ENCODE measurements at regions not wholly inside any gene's neighbourhood (a gene's known extent, or its start where the extent isn't known, plus 50 kb on each side); places are given as distances from the start of the nearest gene placed in this dataset.

DNA sequence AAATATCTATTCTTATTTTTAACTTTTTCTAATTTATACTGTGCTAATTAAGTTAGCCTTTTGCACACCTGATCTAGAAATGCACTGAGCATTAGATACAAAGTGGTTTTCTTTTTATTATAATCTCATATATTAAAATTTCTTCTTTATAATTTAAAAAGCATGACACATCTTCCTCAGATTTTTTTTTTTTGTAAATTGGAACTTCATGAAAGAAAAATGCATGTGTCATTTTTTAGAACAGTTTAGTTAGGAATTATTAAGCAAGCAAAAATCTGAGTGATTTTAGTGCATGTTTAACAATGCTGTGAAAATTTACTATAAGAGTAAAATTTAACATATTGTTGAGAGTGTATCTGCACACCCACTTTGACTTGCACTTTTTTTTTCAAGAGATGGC, 367.9 kb downstream of the TFEC start:
- no peak for DNase-seq
- Histone ChIP-seq H3K4me1 (ENCODE audit: control insufficient read depth, insufficient read depth, low read length, poor library complexity, severe bottlenecking) (no peaks in the 10 kb centered on the region), H3K36me3 (ENCODE audit: control insufficient read depth, insufficient read depth, low read length) (no peaks in the 10 kb centered on the region), H3K27ac (ENCODE audit: insufficient read depth, low read length, poor library complexity, severe bottlenecking) (no peak overlapping the region), H3K27me3 (replicated peaks; ENCODE audit: control insufficient read depth, insufficient read depth, low read length, poor library complexity, severe bottlenecking) (no peaks in the 10 kb centered on the region), H3K4me3 (ENCODE audit: insufficient read depth, low read depth, low read length, poor library complexity, severe bottlenecking) (no peak overlapping the region), H3K9me3 (ENCODE audit: control insufficient read depth, low read length) (no peaks in the 10 kb centered on the region)

DNA sequence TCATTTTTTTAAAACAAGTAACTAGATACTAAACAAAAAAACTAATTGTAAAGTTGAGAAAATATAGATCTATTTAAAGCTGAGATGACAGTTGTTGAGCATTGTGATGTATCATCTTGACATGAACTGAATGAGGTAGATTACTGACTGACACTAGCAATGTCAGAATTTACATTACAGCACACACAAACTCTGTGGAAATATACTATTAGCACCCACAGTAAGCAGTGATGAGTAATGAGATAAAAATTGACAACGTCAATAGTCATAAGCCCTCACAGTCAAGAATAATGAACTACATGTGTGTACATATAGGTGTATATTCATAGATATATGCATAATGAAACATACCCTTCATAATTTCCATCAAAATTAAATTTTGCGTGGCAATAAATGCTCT, 368.4 kb downstream of the TFEC start:
- no peak overlapping the region for H3K27ac ChIP-seq (ENCODE audit: insufficient read depth, low read length, poor library complexity, severe bottlenecking)
- no peak overlapping the region for H3K4me3 ChIP-seq (ENCODE audit: insufficient read depth, low read depth, low read length, poor library complexity, severe bottlenecking)
- H3K27me3 ChIP-seq (replicated peaks; ENCODE audit: control insufficient read depth, insufficient read depth, low read length, poor library complexity, severe bottlenecking): no peaks in the 10 kb centered on the region
- H3K36me3 ChIP-seq (ENCODE audit: control insufficient read depth, insufficient read depth, low read length): no peaks in the 10 kb centered on the region
- H3K9me3 ChIP-seq (ENCODE audit: control insufficient read depth, low read length): no peaks in the 10 kb centered on the region
- DNase-seq: no peak
- H3K4me1 ChIP-seq (ENCODE audit: control insufficient read depth, insufficient read depth, low read length, poor library complexity, severe bottlenecking): no peaks in the 10 kb centered on the region

DNA sequence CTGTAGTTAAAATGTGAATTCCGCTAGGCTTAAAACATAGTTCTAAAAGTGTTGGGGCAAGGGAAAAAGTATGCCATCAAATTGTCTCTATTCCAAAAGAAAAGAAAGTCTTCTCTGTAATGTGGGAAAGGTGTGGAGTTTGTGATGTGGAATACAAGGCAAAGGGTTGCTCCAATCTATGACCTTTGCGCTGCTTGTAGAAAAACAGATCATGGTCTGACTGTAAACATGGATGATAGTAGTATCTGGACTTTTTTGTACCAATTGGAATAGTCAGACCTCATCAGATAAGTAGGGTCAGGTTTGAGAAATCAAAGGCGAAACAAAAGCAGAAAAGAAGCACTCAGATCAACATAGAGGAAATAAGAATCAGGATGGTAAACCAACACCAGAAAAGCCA, 372.3 kb downstream of the TFEC start:
- DNase-seq: no peak
- no peaks in the 10 kb centered on the region for H3K4me1 ChIP-seq (ENCODE audit: control insufficient read depth, insufficient read depth, low read length, poor library complexity, severe bottlenecking)
- H3K4me3 ChIP-seq (ENCODE audit: insufficient read depth, low read depth, low read length, poor library complexity, severe bottlenecking): no peak overlapping the region
- H3K27me3 ChIP-seq (replicated peaks; ENCODE audit: control insufficient read depth, insufficient read depth, low read length, poor library complexity, severe bottlenecking): no peaks in the 10 kb centered on the region
- no peak overlapping the region for H3K27ac ChIP-seq (ENCODE audit: insufficient read depth, low read length, poor library complexity, severe bottlenecking)
- no peaks in the 10 kb centered on the region for H3K9me3 ChIP-seq (ENCODE audit: control insufficient read depth, low read length)
- no peaks in the 10 kb centered on the region for H3K36me3 ChIP-seq (ENCODE audit: control insufficient read depth, insufficient read depth, low read length)

- no peaks in the 10 kb centered on the region for H3K27me3 ChIP-seq (replicated peaks; ENCODE audit: control insufficient read depth, insufficient read depth, low read length, poor library complexity, severe bottlenecking)
- H3K4me1 ChIP-seq (ENCODE audit: control insufficient read depth, insufficient read depth, low read length, poor library complexity, severe bottlenecking): no peaks in the 10 kb centered on the region
- DNase-seq: no peak
- no peak overlapping the region for H3K27ac ChIP-seq (ENCODE audit: insufficient read depth, low read length, poor library complexity, severe bottlenecking)
- no peaks in the 10 kb centered on the region for H3K9me3 ChIP-seq (ENCODE audit: control insufficient read depth, low read length)
- H3K4me3 ChIP-seq (ENCODE audit: insufficient read depth, low read depth, low read length, poor library complexity, severe bottlenecking): no peak overlapping the region
- H3K36me3 ChIP-seq (ENCODE audit: control insufficient read depth, insufficient read depth, low read length): no peaks in the 10 kb centered on the region
Measured at GRCh38 chr7:115654384-115655214, 376.0 kb downstream of the TFEC start.

DNA sequence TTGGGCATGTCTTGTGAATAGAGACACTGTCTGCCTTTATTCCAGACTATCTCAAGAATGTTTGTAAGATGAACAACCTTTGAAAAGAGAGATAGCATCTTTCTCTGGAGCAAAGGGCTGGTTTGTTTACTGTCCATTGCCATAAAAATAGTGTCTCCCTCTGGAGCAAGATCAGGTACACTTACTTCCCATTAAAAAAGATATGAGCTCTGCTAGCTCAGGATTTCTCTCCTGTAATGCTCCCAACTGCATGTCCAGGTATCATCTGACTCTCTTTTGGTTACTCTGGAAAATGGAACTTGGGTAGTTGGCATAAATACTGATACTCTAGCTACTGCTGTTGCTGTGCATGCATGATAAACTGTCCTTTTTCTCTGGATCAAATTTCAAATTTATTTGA, 381.1 kb downstream of the TFEC start:
- Histone ChIP-seq H3K27ac (ENCODE audit: insufficient read depth, low read length, poor library complexity, severe bottlenecking) (no peak overlapping the region), H3K4me1 (ENCODE audit: control insufficient read depth, insufficient read depth, low read length, poor library complexity, severe bottlenecking) (no peaks in the 10 kb centered on the region), H3K27me3 (replicated peaks; ENCODE audit: control insufficient read depth, insufficient read depth, low read length, poor library complexity, severe bottlenecking) (no peaks in the 10 kb centered on the region), H3K36me3 (ENCODE audit: control insufficient read depth, insufficient read depth, low read length) (no peaks in the 10 kb centered on the region), H3K4me3 (ENCODE audit: insufficient read depth, low read depth, low read length, poor library complexity, severe bottlenecking) (no peak overlapping the region), H3K9me3 (ENCODE audit: control insufficient read depth, low read length) (no peaks in the 10 kb centered on the region)
- no peak for DNase-seq

GRCh38 chr7:115647712-115648111, 382.9 kb downstream of the TFEC start:
- Histone ChIP-seq H3K27me3 (replicated peaks; ENCODE audit: control insufficient read depth, insufficient read depth, low read length, poor library complexity, severe bottlenecking) (no peaks in the 10 kb centered on the region), H3K9me3 (ENCODE audit: control insufficient read depth, low read length) (no peaks in the 10 kb centered on the region), H3K4me1 (ENCODE audit: control insufficient read depth, insufficient read depth, low read length, poor library complexity, severe bottlenecking) (no peaks in the 10 kb centered on the region), H3K27ac (ENCODE audit: insufficient read depth, low read length, poor library complexity, severe bottlenecking) (no peak overlapping the region), H3K4me3 (ENCODE audit: insufficient read depth, low read depth, low read length, poor library complexity, severe bottlenecking) (no peak overlapping the region), H3K36me3 (ENCODE audit: control insufficient read depth, insufficient read depth, low read length) (no peaks in the 10 kb centered on the region)
- no peak for DNase-seq

DNA sequence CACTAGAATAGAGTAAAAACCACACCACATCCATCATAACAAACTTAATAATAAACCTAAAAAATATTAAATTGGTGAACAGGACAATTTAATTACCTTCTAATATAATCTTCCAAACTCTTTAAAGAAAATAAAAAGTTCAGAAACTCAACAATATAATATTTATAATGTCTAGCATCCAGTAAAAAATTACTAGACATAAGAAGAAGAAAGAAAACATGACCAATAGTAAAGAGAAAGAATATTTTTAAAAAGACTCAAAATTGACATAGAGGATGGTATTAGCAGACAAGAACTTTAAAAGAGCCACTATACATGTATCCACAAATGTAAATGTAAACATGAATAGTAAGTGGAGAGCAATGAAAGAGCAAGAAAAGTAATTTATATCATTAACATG, 388.4 kb downstream of the TFEC start:
- H3K36me3 ChIP-seq (ENCODE audit: control insufficient read depth, insufficient read depth, low read length): no peaks in the 10 kb centered on the region
- H3K9me3 ChIP-seq (ENCODE audit: control insufficient read depth, low read length): no peaks in the 10 kb centered on the region
- no peak overlapping the region for H3K27ac ChIP-seq (ENCODE audit: insufficient read depth, low read length, poor library complexity, severe bottlenecking)
- DNase-seq: no peak
- H3K4me3 ChIP-seq (ENCODE audit: insufficient read depth, low read depth, low read length, poor library complexity, severe bottlenecking): no peak overlapping the region
- no peaks in the 10 kb centered on the region for H3K27me3 ChIP-seq (replicated peaks; ENCODE audit: control insufficient read depth, insufficient read depth, low read length, poor library complexity, severe bottlenecking)
- no peaks in the 10 kb centered on the region for H3K4me1 ChIP-seq (ENCODE audit: control insufficient read depth, insufficient read depth, low read length, poor library complexity, severe bottlenecking)

DNA sequence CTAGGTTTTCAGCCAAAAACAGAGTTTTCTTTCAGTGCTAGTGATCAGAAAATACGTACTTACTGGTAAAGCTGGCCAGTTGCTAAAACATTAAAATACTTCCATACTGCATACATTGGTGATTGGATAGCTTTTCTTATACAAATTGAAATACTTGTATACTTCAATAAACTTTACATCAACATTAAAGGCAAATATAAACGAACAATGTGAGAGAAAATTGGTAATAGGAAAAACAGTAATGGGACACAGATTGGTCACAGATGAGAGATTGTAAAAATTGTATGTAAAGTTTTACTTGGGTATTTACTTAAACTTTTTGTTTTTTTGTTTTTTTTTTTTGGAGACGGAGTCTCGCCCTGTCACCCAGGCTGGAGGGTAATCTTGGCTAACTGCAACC, 391.7 kb downstream of the TFEC start:
- no peak for DNase-seq
- Histone ChIP-seq H3K27ac (ENCODE audit: insufficient read depth, low read length, poor library complexity, severe bottlenecking) (no peak overlapping the region), H3K9me3 (ENCODE audit: control insufficient read depth, low read length) (no peaks in the 10 kb centered on the region), H3K4me3 (ENCODE audit: insufficient read depth, low read depth, low read length, poor library complexity, severe bottlenecking) (no peak overlapping the region), H3K36me3 (ENCODE audit: control insufficient read depth, insufficient read depth, low read length) (no peaks in the 10 kb centered on the region), H3K27me3 (replicated peaks; ENCODE audit: control insufficient read depth, insufficient read depth, low read length, poor library complexity, severe bottlenecking) (no peaks in the 10 kb centered on the region), H3K4me1 (ENCODE audit: control insufficient read depth, insufficient read depth, low read length, poor library complexity, severe bottlenecking) (no peaks in the 10 kb centered on the region)

DNA sequence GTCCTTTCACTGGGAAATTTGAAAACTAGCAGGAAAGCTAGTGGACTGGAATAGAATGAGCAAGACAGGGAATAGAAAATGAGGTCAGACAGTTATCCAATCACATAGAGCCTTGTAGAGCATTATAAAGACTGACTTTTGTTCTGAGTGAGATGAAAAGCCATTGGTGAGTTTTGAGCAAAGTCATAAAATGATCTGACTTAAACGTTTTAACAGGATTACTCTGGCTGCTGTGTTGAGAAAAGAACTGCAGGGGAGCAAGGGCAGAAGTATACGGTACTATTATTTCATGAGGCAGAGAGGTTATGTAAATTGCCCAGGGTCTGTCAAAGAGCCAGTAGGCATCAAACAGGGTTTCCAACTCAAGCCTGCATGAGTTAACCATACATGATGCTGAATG, 393.4 kb downstream of the TFEC start:
- H3K4me1 ChIP-seq (ENCODE audit: control insufficient read depth, insufficient read depth, low read length, poor library complexity, severe bottlenecking): no peaks in the 10 kb centered on the region
- H3K27me3 ChIP-seq (replicated peaks; ENCODE audit: control insufficient read depth, insufficient read depth, low read length, poor library complexity, severe bottlenecking): no peaks in the 10 kb centered on the region
- H3K9me3 ChIP-seq (ENCODE audit: control insufficient read depth, low read length): no peaks in the 10 kb centered on the region
- H3K36me3 ChIP-seq (ENCODE audit: control insufficient read depth, insufficient read depth, low read length): no peaks in the 10 kb centered on the region
- H3K27ac ChIP-seq (ENCODE audit: insufficient read depth, low read length, poor library complexity, severe bottlenecking): no peak overlapping the region
- no peak overlapping the region for H3K4me3 ChIP-seq (ENCODE audit: insufficient read depth, low read depth, low read length, poor library complexity, severe bottlenecking)
- no peak for DNase-seq

DNA sequence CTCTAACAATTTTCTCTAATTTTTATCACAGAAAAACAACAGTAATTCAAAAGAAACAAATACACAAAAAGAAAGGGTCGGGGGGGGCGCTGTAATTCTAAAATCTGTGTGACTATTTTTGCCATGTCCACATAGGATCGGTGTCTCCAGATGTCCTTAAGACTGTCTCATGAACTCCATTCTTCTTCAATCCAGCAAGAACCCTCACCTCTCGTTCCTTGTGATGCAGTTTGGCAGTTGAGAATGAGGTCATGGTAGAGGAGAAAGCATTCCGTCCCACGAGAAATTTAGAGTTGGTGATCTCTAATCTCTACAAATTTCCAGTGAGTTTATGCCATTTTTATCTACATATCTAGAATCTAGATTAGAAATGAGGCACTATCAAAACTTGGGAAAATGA, 394.7 kb downstream of the TFEC start:
- Histone ChIP-seq H3K9me3 (ENCODE audit: control insufficient read depth, low read length) (no peaks in the 10 kb centered on the region), H3K27me3 (replicated peaks; ENCODE audit: control insufficient read depth, insufficient read depth, low read length, poor library complexity, severe bottlenecking) (no peaks in the 10 kb centered on the region), H3K36me3 (ENCODE audit: control insufficient read depth, insufficient read depth, low read length) (no peaks in the 10 kb centered on the region), H3K27ac (ENCODE audit: insufficient read depth, low read length, poor library complexity, severe bottlenecking) (no peak overlapping the region), H3K4me1 (ENCODE audit: control insufficient read depth, insufficient read depth, low read length, poor library complexity, severe bottlenecking) (no peaks in the 10 kb centered on the region), H3K4me3 (ENCODE audit: insufficient read depth, low read depth, low read length, poor library complexity, severe bottlenecking) (no peak overlapping the region)
- no peak for DNase-seq
